Skin epidermis (tissue), 12 donors: ENCODE measurements at regions not wholly inside any gene's neighbourhood (a gene's known extent, or its start where the extent isn't known, plus 50 kb on each side); places are given as distances from the start of the nearest gene placed in this dataset.

Experiments
- H3K27ac ChIP-seq, 21 experiments: fragments of 200-600 bp; sonication (generic) in 11 of 21; one replicate each; pipeline ENCODE4 v1.5.0; 2020; ENCODE audit warnings: mild to moderate bottlenecking in 3 of 21, inconsistent platforms in 2 of 21, moderate library complexity in 2 of 21
- H3K4me3 ChIP-seq, 7 experiments: fragments of 200-600 bp; sonication (generic) in 2 of 7; one replicate each; pipeline ENCODE4 v1.5.0; 2020; ENCODE audit warnings: inconsistent platforms in 2 of 7, mild to moderate bottlenecking in 2 of 7, moderate library complexity in 1 of 7

DNA sequence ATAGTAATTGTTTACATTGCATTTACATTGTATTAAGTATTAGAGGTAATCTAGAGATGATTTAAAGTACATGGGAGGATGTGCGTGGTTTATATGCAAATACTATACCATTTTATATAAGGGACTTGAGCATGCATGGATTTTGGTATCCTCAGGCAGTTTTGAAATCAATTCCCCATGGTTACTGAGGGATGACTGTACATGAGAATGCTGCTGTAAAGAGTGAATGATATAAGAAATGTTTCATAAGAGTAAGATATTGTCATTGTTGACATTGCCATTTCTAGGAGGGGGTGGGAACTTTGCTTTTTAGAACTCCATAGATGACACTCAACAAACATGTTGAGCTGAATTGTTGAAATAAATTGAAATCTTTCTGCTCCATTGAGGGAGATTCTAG is 185.0 kb downstream of the SEMA6A start:
- no peak overlapping the region for H3K27ac ChIP-seq
- H3K4me3 ChIP-seq = no peak overlapping the region

DNA sequence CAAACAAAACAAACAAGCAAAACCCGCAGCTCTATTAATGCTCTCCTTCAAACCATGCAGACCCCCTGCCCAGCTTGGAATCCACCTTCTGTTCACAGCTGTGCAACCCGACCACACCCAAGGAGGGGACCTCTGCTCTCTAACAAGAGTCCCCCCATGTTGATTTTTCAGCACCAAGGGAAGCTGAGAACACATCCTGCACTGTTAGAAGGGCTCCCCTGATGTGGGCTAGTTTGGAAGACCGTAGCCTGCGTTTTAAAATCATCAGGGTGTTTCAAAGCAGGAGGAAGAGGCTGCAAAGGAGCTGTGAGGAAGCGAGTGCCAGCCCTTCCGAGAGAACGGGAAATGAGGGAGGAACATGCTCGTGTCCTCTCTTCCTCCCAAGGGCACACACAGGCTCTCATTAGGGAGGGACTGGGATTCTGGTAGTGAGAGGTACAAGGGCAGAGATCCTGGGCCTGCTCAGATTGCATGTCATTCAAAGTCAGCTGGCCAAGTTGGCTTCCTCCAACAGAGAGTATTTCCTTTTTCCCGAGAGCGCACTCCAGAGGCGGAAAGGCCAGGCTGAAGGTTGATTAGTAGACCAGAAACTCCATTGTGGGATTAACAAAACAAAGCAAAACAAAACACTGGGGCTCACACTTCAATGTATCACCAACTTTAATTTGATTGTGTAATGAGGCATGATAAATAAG is 185.9 kb downstream of the SEMA6A start:
- Histone ChIP-seq H3K27ac (no peak overlapping the region), H3K4me3 (no peak overlapping the region)

DNA sequence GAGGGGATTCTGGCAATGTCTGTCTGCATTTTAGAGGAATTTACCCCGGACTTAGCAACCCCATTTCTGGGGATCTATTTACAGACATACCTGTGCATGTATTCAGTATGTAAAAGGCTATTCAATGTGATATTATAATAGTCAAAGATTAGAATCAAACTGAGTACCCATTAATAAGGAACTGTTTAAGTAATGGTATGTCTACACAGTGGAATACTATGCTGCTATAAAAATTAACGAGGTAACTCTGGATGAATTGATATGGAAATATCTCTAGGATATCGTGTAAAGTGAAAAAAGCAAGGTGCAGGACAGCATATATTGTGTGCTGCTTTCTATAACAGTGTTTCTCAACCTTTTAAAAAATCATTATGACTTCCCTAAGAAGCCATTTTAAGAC is 186.9 kb downstream of the SEMA6A start:
- no peak overlapping the region for H3K27ac ChIP-seq
- no peak overlapping the region for H3K4me3 ChIP-seq

GRCh38 chr5:116386633-116387032 is 188.0 kb downstream of the SEMA6A start:
- Histone ChIP-seq H3K27ac (no peak overlapping the region), H3K4me3 (no peak overlapping the region)

DNA sequence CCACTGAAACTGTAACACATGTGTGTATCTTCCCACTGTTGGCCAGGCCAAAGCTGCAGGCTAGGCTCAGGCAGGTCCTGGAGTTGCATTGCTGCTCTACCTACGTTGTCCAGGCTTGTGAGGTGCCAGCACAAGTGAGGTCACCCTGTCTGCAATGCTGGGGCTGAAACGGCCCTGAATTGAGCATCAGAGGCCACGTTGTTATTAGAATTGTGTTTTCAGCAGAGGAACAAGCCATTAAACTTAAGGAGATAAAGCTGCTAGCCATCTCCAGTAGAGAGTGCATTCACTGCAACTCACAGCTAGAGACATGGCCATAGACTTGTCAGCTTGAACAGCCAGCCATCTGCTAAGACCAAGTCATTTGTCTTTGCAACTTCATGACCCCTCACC is 191.8 kb downstream of the SEMA6A start:
- Histone ChIP-seq H3K4me3 (no peak overlapping the region), H3K27ac (no peak overlapping the region)

DNA sequence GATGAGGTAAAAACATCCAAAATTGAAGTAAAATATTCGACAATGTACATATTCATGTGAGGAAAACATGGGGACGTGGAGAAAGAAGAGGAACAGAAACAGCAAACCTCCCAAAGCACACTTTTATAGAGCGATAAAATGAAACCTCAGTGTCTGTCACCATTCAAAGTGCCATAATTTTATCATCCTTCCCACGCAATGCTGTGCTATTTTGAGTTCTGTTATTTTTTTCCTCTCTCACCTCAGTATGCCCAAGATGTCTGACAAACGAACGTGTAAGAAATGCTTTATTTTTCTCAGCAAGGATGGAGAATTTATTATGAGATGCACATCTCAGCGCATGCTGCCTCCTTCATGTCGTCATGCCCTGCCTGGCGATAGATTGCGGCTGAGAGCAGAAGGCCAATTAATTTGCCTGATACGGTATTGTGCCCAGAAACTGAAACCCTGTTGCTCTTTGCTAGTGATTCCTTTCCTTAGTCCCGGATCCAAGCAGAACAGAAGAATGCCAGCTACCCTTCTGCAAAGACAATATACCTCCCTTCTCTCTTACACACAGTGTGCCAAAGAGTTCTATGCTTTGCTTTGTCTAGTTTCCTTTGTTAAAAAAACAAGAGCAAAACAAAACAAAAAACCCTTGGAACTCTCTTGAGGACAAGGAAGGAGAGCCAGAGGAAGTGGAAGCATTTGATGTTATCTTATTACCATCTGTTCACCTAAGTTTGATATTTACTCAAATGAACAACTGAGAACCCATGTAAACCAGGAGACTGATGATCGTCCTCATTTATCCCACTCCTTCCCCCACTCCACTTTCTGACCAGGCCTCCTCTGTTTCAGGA is 192.4 kb downstream of the SEMA6A start:
- no peak overlapping the region for H3K27ac ChIP-seq
- no peak overlapping the region for H3K4me3 ChIP-seq

- Histone ChIP-seq H3K27ac (no peak overlapping the region), H3K4me3 (no peak overlapping the region)
These were observed 193.4 kb downstream of the SEMA6A start for GRCh38 chr5:116381201-116381600.

DNA sequence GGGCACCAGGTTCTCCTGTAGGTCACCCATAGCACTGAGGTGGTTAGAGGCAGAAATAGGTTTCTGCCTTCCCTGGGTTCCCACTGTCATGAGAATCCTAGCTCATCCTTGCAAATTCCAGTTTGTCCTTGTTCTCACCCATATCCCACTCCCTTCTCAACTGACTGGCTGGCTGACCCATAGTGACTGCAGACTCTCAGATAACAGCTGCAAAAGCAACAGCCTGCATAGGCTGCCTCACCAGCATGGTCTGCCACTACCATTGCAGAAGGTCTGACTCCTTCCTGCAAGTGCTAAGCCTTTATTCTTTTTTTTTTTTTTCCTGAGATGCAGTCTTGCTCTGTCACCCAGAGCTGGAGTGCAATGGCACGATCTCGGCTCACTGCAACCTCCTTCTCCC is 194.0 kb downstream of the SEMA6A start:
- Histone ChIP-seq H3K27ac (no peak overlapping the region), H3K4me3 (no peak overlapping the region)

DNA sequence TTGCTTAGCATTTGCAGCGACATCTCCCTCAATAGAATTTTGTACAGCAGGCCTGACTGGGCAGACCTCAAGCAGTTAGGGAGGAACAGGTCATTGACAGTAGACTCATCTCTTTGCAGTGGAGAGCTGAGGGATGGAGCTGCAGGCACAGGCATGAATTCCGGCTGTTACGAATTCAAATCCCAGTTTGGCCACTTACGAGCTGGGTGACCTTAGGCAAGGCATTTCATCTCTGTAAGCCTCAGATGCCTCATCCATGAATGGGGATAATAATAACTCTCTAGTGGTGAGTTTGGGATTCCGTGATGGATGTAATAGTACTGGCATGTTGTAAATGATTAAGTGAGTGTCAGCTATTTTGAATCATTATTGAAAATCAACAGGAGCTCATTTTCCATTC is 195.3 kb downstream of the SEMA6A start:
- H3K27ac ChIP-seq = no peak overlapping the region
- no peak overlapping the region for H3K4me3 ChIP-seq

- Histone ChIP-seq H3K27ac (no peak overlapping the region), H3K4me3 (no peak overlapping the region)
These were observed 195.9 kb downstream of the SEMA6A start for GRCh38 chr5:116378777-116379121.

GRCh38 chr5:116378007-116378776 is 196.4 kb downstream of the SEMA6A start:
- Histone ChIP-seq H3K4me3 (no peak overlapping the region), H3K27ac (no peak overlapping the region)

DNA sequence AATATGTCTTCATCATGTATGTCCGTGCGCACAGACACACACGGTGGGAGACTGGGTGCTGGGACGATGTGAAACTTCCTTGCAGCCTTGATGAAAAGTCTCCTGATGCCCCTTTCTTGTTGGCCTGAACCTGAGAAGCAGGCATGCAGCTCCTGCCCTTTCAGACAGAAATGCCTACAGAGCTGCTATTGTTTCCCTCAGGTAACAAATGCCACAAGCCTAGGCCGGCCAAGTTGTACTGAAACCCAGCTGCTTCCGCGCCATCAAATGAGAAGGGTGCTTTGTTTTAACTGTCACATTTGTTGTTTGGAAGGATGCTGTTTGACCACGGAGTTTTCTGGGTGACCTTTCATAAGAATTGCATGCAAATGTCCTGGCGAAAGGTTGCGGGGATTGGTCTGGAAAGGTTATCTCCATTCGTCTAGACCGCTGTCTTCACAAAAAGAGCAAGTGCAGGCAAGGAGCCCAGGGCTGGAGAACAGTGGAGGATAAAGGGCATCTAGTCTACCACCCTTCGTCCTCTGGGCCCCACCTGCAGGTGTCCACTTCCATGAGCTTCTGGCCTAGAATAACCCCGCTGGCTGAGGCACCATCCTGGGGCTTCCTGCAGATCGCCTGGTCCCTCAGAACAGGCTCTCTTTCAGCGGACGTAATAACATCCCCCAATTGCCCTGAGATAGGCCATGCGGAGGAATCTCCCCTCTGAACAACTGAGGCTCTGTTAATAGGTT is 197.2 kb downstream of the SEMA6A start:
- H3K27ac ChIP-seq = no peak overlapping the region
- H3K4me3 ChIP-seq = no peak overlapping the region

- H3K27ac ChIP-seq = no peak overlapping the region
- no peak overlapping the region for H3K4me3 ChIP-seq
These were observed 198.7 kb downstream of the SEMA6A start for GRCh38 chr5:116375926-116376325.

DNA sequence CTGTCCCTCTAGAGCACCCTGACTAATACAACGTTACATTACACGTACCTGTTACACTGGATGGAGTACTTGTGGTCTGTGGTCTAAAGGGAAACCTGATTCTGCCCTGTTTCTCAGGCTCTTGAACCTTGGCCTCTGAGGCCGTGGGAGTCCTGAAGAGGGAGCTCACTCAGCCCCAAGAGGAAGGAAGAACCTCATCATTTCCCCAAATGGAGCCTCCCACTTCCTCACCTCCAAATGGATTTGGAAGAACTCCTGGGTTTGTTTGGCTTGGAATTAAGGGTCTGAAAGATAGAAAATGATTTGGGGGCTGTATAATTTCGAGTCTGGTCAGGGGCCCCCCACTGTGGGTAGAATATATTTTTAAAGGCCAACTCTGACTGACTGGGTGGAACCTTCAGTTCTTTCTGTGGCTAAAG is 200.2 kb downstream of the SEMA6A start:
- Histone ChIP-seq H3K27ac (no peak overlapping the region), H3K4me3 (no peak overlapping the region)

GRCh38 chr5:116372931-116373597 is 201.6 kb downstream of the SEMA6A start:
- Histone ChIP-seq H3K4me3 (no peak overlapping the region), H3K27ac (peak overlapping the region in 1 of 21 experiments; percentile 18)

- Histone ChIP-seq H3K4me3 (no peak overlapping the region), H3K27ac (peak overlapping the region in 5 of 21 experiments; percentile 29 to 52 (median 47))
These were observed 202.7 kb downstream of the SEMA6A start for GRCh38 chr5:116371935-116372334.

- no peak overlapping the region for H3K4me3 ChIP-seq
- H3K27ac ChIP-seq = peak overlapping the region in 9 of 21 experiments; percentile 29 to 52 (median 47)
These were observed 203.2 kb downstream of the SEMA6A start for GRCh38 chr5:116371431-116371830.

DNA sequence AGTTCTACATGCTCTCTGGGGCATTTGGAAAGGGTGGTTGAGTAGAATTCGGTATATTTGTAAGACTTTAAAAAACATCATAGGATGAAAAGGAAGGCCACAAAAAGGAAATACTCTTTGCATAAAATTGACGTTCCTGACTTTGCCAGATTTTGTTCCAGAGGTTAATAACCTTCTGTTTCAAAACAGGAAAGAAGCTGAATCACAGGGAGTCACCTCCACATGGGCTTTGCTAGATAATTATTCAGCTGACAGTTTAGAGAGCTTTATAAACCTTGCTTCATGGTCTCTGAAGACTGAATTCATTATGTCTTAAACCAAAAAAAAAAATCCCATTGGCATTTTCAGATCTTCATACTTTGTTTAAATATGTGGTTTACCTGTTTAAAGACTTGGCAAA is 203.7 kb downstream of the SEMA6A start:
- Histone ChIP-seq H3K27ac (peak overlapping the region in 5 of 21 experiments; percentile 15 to 52 (median 50)), H3K4me3 (no peak overlapping the region)

- Histone ChIP-seq H3K4me3 (no peak overlapping the region), H3K27ac (peak overlapping the region in 1 of 21 experiments; percentile 2)
These were observed 204.5 kb downstream of the SEMA6A start for GRCh38 chr5:116370149-116370548.
